ENCODE measurements at regions not wholly inside any gene's neighbourhood (a gene's known extent, or its start where the extent isn't known, plus 50 kb on each side); places are given as distances from the start of the nearest gene placed in this dataset.
A peak's percentile ranks its signal among the peaks of the same experiment; 100 is the strongest.

GRCh38 chr18:11533513-11533890, 75.9 kb upstream of the SLC35G4 start:
- Histone ChIP-seq H3K4me3 (replicated peaks in 1 of 4; ENCODE audit: control extremely low read depth in 1 of 4, insufficient read depth in 1 of 4, low read depth in 3 of 4, low read length in 4 of 4) (no peak overlapping the region), H3K4me2 (ENCODE audit: extremely low read depth, insufficient read depth, low read length) (no peak overlapping the region), H4K20me1 (ENCODE audit: control insufficient read depth, extremely low read depth, insufficient read depth, low read length) (no peaks in the 10 kb centered on the region), H3K4me1 (ENCODE audit: control insufficient read depth, extremely low read depth, insufficient read depth, low read length) (no peaks in the 10 kb centered on the region), H3K27ac (ENCODE audit: insufficient read depth, low read length) (no peak overlapping the region), H3K79me2 (ENCODE audit: control insufficient read depth, insufficient read depth, low read length) (no peaks in the 10 kb centered on the region), H3K9ac (ENCODE audit: insufficient read depth, low read length) (no peak overlapping the region), H3K36me3 (ENCODE audit: control insufficient read depth, insufficient read depth, low read length) (no peaks in the 10 kb centered on the region), H2AFZ (ENCODE audit: low read length) (no peak overlapping the region), H3K27me3 (ENCODE audit: control insufficient read depth, insufficient read depth, low read length) (no peaks in the 10 kb centered on the region), H3K9me3 (ENCODE audit: control insufficient read depth, insufficient read depth, low read depth, low read length) (no peaks in the 10 kb centered on the region)
- TF ChIP-seq CTCF (conservative IDR thresholded peaks at IDR 0.05 in 1 of 2, IDR thresholded peaks at IDR 0.05 in 1 of 2; ENCODE audit: low read depth in 1 of 2, low read length in 2 of 2) (no peak), EZH2 (IDR thresholded peaks at IDR 0.05; ENCODE audit: low read length, missing control alignments) (no peak)
- DNase-seq (ENCODE audit: low read depth in 2 of 2) = no peak

GRCh38 chr18:11532758-11533512, 76.5 kb upstream of the SLC35G4 start:
- no peaks in the 10 kb centered on the region for H3K4me1 ChIP-seq (ENCODE audit: control insufficient read depth, extremely low read depth, insufficient read depth, low read length)
- H3K79me2 ChIP-seq (ENCODE audit: control insufficient read depth, insufficient read depth, low read length) = no peaks in the 10 kb centered on the region
- no peak overlapping the region for H3K27ac ChIP-seq (ENCODE audit: insufficient read depth, low read length)
- H2AFZ ChIP-seq (ENCODE audit: low read length) = no peak overlapping the region
- H3K9me3 ChIP-seq (ENCODE audit: control insufficient read depth, insufficient read depth, low read depth, low read length) = no peaks in the 10 kb centered on the region
- no peak for DNase-seq (ENCODE audit: low read depth in 2 of 2)
- H3K4me2 ChIP-seq (ENCODE audit: extremely low read depth, insufficient read depth, low read length) = no peak overlapping the region
- H4K20me1 ChIP-seq (ENCODE audit: control insufficient read depth, extremely low read depth, insufficient read depth, low read length) = no peaks in the 10 kb centered on the region
- H3K27me3 ChIP-seq (ENCODE audit: control insufficient read depth, insufficient read depth, low read length) = no peaks in the 10 kb centered on the region
- H3K9ac ChIP-seq (ENCODE audit: insufficient read depth, low read length) = no peak overlapping the region
- no peak for TF ChIP-seq CTCF (conservative IDR thresholded peaks at IDR 0.05 in 1 of 2, IDR thresholded peaks at IDR 0.05 in 1 of 2; ENCODE audit: low read depth in 1 of 2, low read length in 2 of 2)
- no peak for TF ChIP-seq EZH2 (IDR thresholded peaks at IDR 0.05; ENCODE audit: low read length, missing control alignments)
- no peaks in the 10 kb centered on the region for H3K36me3 ChIP-seq (ENCODE audit: control insufficient read depth, insufficient read depth, low read length)
- H3K4me3 ChIP-seq (replicated peaks in 1 of 4; ENCODE audit: control extremely low read depth in 1 of 4, insufficient read depth in 1 of 4, low read depth in 3 of 4, low read length in 4 of 4) = no peak overlapping the region

- Histone ChIP-seq H3K4me1 (ENCODE audit: control insufficient read depth, extremely low read depth, insufficient read depth, low read length) (no peaks in the 10 kb centered on the region), H3K27me3 (ENCODE audit: control insufficient read depth, insufficient read depth, low read length) (no peaks in the 10 kb centered on the region), H3K36me3 (ENCODE audit: control insufficient read depth, insufficient read depth, low read length) (no peaks in the 10 kb centered on the region), H3K79me2 (ENCODE audit: control insufficient read depth, insufficient read depth, low read length) (no peaks in the 10 kb centered on the region), H4K20me1 (ENCODE audit: control insufficient read depth, extremely low read depth, insufficient read depth, low read length) (no peaks in the 10 kb centered on the region), H3K4me3 (replicated peaks in 1 of 4; ENCODE audit: control extremely low read depth in 1 of 4, insufficient read depth in 1 of 4, low read depth in 3 of 4, low read length in 4 of 4) (no peak overlapping the region), H3K27ac (ENCODE audit: insufficient read depth, low read length) (no peak overlapping the region), H3K9ac (ENCODE audit: insufficient read depth, low read length) (no peak overlapping the region), H3K4me2 (ENCODE audit: extremely low read depth, insufficient read depth, low read length) (no peak overlapping the region), H3K9me3 (ENCODE audit: control insufficient read depth, insufficient read depth, low read depth, low read length) (no peaks in the 10 kb centered on the region), H2AFZ (ENCODE audit: low read length) (no peak overlapping the region)
- peak; percentile 24 to 35 for DNase-seq (ENCODE audit: low read depth in 2 of 2)
- no peak for TF ChIP-seq CTCF (conservative IDR thresholded peaks at IDR 0.05 in 1 of 2, IDR thresholded peaks at IDR 0.05 in 1 of 2; ENCODE audit: low read depth in 1 of 2, low read length in 2 of 2)
- TF ChIP-seq EZH2 (IDR thresholded peaks at IDR 0.05; ENCODE audit: low read length, missing control alignments) = no peak
Measured at GRCh38 chr18:11529081-11529480, 80.3 kb upstream of the SLC35G4 start.
